Spleen (tissue), 11 donors: ENCODE measurements at regions not wholly inside any gene's neighbourhood (a gene's known extent, or its start where the extent isn't known, plus 50 kb on each side); places are given as distances from the start of the nearest gene placed in this dataset.

Experiments used
- DNase-seq: peaks from one replicate; pipeline ENCODE4 v3.0.0-alpha.2; 2020
- H3K27ac ChIP-seq, 8 donors: fragments of 200-600 bp; sonication (generic) in 7 of 8; 1 replicate in 4 of 8; 2 replicates in 4 of 8; pipeline versions ENCODE4 v1.5.0 to v1.8.0; 2016 to 2021; ENCODE audit warnings: inconsistent platforms in 4 of 8, mild to moderate bottlenecking in 4 of 8, moderate library complexity in 1 of 8
- H3K27me3 ChIP-seq, 7 donors: fragments of 200-600 bp; sonication (generic) in 6 of 7; replicated peaks in 1 of 7; 1 replicate in 4 of 7; 2 replicates in 3 of 7; pipeline versions ENCODE4 v1.5.0 to v1.8.0; 2016 to 2021; ENCODE audit warnings: inconsistent platforms in 3 of 7, mild to moderate bottlenecking in 1 of 7
- H3K36me3 ChIP-seq, 6 donors: fragments of 200-600 bp; sonication (generic) in 5 of 6; 1 replicate in 4 of 6; 2 replicates in 2 of 6; pipeline versions ENCODE4 v1.5.0 to v1.8.0; 2016 to 2021; ENCODE audit warnings: inconsistent platforms in 2 of 6
- H3K4me1 ChIP-seq, 6 donors: fragments of 200-600 bp; sonication (generic) in 5 of 6; 1 replicate in 3 of 6; 2 replicates in 3 of 6; pipeline versions ENCODE4 v1.5.0 to v1.8.0; 2016 to 2021; ENCODE audit warnings: inconsistent platforms in 3 of 6
- H3K4me3 ChIP-seq, 8 donors: fragments of 200-600 bp; sonication (generic) in 7 of 8; 1 replicate in 4 of 8; 2 replicates in 4 of 8; pipeline versions ENCODE4 v1.5.0 to v1.8.0; 2016 to 2021; ENCODE audit warnings: inconsistent platforms in 4 of 8, mild to moderate bottlenecking in 4 of 8, moderate library complexity in 2 of 8
- H3K9me3 ChIP-seq, 8 donors: fragments of 200-600 bp; sonication (generic) in 7 of 8; 1 replicate in 4 of 8; 2 replicates in 4 of 8; pipeline versions ENCODE4 v1.5.0 to v1.8.0; 2016 to 2021; ENCODE audit warnings: inconsistent platforms in 4 of 8
- POLR2A ChIP-seq, 3 donors: fragments of 450-650 bp; IDR thresholded peaks; one replicate each; pipeline ENCODE4 v1.5.1; 2017; ENCODE audit warnings: antibody characterized with exemption in 3 of 3, mild to moderate bottlenecking in 1 of 3
- POLR2AphosphoS5 ChIP-seq, 3 donors: sonication (generic); formaldehyde crosslinking; IDR thresholded peaks; one replicate each; pipeline ENCODE4 v1.5.1; 2017; ENCODE audit warnings: antibody characterized with exemption in 3 of 3
- WGBS, 5 donors: extraction: QIAGEN DNeasy Blood & Tissue Kit in 3 of 5; methylation state at CpG; one replicate each; pipeline versions ENCODE4 v1.1.5 to v1.1.7; 2013 to 2018; 5-methylcytosine and 5-hydroxymethylcytosine counted together
- intact Hi-C: fragments of 100-400 bp; cut with DNase I; formaldehyde crosslinking; loops from one replicate; pipeline ENCODE4 v1.15.0; 2023; ENCODE audit warnings: low total_unique reads
- TF ChIP-seq, protein P1 (sequence below), 11 experiments: fragments of 200-600 bp in 7 of 11; fragments of 450-650 bp in 4 of 11; sonication (generic) in 4 of 11; IDR thresholded peaks in 8 of 11; conservative IDR thresholded peaks in 3 of 11; 1 replicate in 7 of 11; 2 replicates in 4 of 11; pipeline versions ENCODE4 v1.4.0 to v1.8.0; 2016 to 2021; ENCODE audit warnings: antibody characterized with exemption in 11 of 11, inconsistent platforms in 4 of 11, mild to moderate bottlenecking in 1 of 11
- donor health status: healthy with polysubstance abuse.
- donor health status: DM: no; HTN: no; CAD: no; lungs with moderate emphysema.
- donor health status: DM: no; HTN: no; CAD: no.
- donor health status: Bipolar disorder and iron deficiency.
- donor health status: healthy.
- donor health status: DM: no; HTN: no; CAD: no.
- donor health status: DM: yes; HTN: yes; CAD: no.

DNA sequence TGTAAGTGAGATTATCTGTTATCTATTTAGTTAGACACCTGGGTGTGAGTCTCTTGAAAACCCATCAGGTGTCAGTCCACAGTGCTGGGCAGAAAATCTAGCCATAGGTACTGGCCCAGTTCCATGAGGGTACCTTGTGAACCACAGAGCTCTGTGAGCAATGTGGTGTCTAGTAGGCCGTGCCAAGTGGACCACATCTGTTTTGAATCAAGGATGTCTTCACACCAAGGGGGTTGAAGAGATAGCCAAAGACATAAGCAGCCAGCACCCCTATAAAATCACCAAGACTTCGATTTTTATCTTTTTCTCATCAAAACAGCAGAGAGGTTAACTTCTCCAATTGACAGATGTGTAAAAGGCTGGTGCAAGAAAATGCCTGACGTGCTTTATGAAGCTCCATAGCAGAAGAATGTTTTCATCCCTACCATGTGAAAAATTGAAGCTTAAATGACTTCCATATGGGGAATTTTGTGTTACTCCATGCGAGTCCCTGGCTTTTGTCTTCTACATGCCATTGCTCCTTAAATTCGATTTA is 368.7 kb downstream of the HAO1 start:
- Histone ChIP-seq H3K9me3 (no peaks in the 10 kb centered on the region), H3K4me1 (no peaks in the 10 kb centered on the region), H3K27ac (no peak overlapping the region), H3K27me3 (no peaks in the 10 kb centered on the region), H3K36me3 (no peaks in the 10 kb centered on the region), H3K4me3 (no peak overlapping the region)
- TF ChIP-seq POLR2AphosphoS5 (IDR thresholded peaks at IDR 0.05) = no peak
- no peak for TF ChIP-seq POLR2A (IDR thresholded peaks at IDR 0.05)
- TF ChIP-seq, protein P1, sequence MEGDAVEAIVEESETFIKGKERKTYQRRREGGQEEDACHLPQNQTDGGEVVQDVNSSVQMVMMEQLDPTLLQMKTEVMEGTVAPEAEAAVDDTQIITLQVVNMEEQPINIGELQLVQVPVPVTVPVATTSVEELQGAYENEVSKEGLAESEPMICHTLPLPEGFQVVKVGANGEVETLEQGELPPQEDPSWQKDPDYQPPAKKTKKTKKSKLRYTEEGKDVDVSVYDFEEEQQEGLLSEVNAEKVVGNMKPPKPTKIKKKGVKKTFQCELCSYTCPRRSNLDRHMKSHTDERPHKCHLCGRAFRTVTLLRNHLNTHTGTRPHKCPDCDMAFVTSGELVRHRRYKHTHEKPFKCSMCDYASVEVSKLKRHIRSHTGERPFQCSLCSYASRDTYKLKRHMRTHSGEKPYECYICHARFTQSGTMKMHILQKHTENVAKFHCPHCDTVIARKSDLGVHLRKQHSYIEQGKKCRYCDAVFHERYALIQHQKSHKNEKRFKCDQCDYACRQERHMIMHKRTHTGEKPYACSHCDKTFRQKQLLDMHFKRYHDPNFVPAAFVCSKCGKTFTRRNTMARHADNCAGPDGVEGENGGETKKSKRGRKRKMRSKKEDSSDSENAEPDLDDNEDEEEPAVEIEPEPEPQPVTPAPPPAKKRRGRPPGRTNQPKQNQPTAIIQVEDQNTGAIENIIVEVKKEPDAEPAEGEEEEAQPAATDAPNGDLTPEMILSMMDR (IDR thresholded peaks at IDR 0.05 in 8 of 11, conservative IDR thresholded peaks at IDR 0.05 in 3 of 11) = no peak
- intact Hi-C loops = no loop called here
- DNase-seq = no peak
- 65 to 85% (median 79%) methylated on average over 5 of the region's 5 CpGs for WGBS, 5 donors

DNA sequence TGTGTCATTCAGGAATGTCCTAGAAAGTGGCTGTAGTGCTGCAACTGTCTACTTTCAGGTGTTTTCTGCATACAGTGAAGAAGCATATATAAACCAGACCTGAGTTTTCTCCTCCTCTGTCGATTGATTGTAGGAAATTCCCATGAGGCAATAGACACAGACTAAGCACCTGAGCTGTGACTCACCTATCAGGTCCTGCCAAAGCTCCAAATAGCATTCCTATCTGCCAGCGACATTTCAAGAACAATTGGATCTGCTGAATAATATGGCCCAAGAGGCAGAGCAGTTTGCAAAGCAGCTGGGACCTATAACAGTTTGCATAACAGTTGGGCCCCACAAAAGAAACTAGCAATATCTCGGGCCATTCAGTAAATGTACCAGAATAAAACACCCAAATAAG is 360.4 kb downstream of the HAO1 start:
- no peak overlapping the region for H3K4me3 ChIP-seq
- WGBS, 5 donors = 72 to 82% (median 80%) methylated on average over 3 of the region's 3 CpGs
- no peak for DNase-seq
- no peak overlapping the region for H3K27ac ChIP-seq
- H3K4me1 ChIP-seq = no peaks in the 10 kb centered on the region
- TF ChIP-seq POLR2A (IDR thresholded peaks at IDR 0.05) = no peak
- TF ChIP-seq, protein P1 (IDR thresholded peaks at IDR 0.05 in 8 of 11, conservative IDR thresholded peaks at IDR 0.05 in 3 of 11) = no peak
- TF ChIP-seq POLR2AphosphoS5 (IDR thresholded peaks at IDR 0.05) = no peak
- H3K36me3 ChIP-seq = no peaks in the 10 kb centered on the region
- intact Hi-C loops = no loop called here
- no peaks in the 10 kb centered on the region for H3K27me3 ChIP-seq
- peaks cover 0 to 4% (median 0%) of the 10 kb centered on the region in 8 donors for H3K9me3 ChIP-seq

DNA sequence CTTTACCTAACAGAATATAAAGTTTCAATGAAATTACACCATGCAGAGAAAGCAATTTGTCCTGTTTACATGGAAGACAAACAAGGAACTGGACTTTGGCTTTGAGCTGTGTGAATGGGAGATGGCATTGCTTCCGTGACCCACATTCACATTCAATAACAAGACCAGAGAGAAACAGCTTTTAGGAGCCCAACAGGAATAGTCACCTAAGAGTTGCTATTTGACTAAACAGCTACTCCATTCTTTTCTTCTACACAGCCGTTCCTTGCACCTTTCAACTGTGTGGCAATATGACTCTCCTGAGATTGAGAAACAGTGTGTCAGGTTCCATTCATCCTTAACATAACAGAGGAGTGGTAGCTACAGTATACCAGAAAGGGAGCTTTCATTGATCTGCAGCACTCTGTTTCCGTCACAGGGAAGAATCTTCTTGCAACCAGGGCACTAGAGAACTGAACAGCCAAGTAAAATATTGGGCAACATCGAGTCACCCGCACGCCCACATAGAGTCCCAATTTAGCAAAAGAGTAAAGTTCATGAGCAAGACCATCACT is 355.1 kb downstream of the HAO1 start:
- WGBS, 5 donors = 83 to 95% (median 86%) methylated on average over 6 of the region's 6 CpGs
- intact Hi-C loops = no loop called here
- no peak for DNase-seq
- no peak overlapping the region for H3K27ac ChIP-seq
- H3K27me3 ChIP-seq = no peaks in the 10 kb centered on the region
- no peak overlapping the region for H3K4me3 ChIP-seq
- H3K4me1 ChIP-seq = no peaks in the 10 kb centered on the region
- no peak for TF ChIP-seq POLR2A (IDR thresholded peaks at IDR 0.05)
- no peak for TF ChIP-seq POLR2AphosphoS5 (IDR thresholded peaks at IDR 0.05)
- TF ChIP-seq, protein P1 (IDR thresholded peaks at IDR 0.05 in 8 of 11, conservative IDR thresholded peaks at IDR 0.05 in 3 of 11) = no peak
- H3K9me3 ChIP-seq = peaks cover 0 to 4% (median 0%) of the 10 kb centered on the region in 8 donors
- H3K36me3 ChIP-seq = no peaks in the 10 kb centered on the region

DNA sequence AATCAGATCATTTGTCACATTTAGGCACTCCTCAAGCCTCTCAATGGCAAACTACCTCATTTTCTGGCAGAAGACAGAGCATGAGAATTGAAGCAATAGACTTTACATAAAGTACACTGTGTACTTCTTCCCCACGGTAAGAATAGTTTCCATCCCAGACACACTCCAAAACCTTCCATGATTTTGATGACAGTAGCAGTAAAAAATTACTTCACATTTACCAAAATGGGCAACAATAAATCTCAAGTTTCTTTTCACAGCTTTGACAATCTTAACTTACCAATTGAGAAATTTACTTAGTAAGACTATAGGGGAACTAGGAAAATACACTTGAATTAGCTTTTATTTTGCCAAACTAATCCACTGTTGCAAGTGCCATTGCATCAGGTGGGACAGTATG is 353.8 kb downstream of the HAO1 start:
- WGBS, 5 donors = 81 to 88% (median 87%) methylated on average over 1 of the region's 1 CpG
- no peaks in the 10 kb centered on the region for H3K27me3 ChIP-seq
- H3K4me3 ChIP-seq = no peak overlapping the region
- peaks cover 0 to 7% (median under 1%) of the 10 kb centered on the region in 8 donors for H3K9me3 ChIP-seq
- no peak for DNase-seq
- H3K27ac ChIP-seq = no peak overlapping the region
- H3K36me3 ChIP-seq = no peaks in the 10 kb centered on the region
- intact Hi-C loops = no loop called here
- H3K4me1 ChIP-seq = no peaks in the 10 kb centered on the region
- TF ChIP-seq POLR2AphosphoS5 (IDR thresholded peaks at IDR 0.05) (no peak), POLR2A (IDR thresholded peaks at IDR 0.05) (no peak)
- TF ChIP-seq, protein P1 (IDR thresholded peaks at IDR 0.05 in 8 of 11, conservative IDR thresholded peaks at IDR 0.05 in 3 of 11) = no peak
